ENCODE measurements at regions not wholly inside any gene's neighbourhood (a gene's known extent, or its start where the extent isn't known, plus 50 kb on each side); places are given as distances from the start of the nearest gene placed in this dataset.

DNA sequence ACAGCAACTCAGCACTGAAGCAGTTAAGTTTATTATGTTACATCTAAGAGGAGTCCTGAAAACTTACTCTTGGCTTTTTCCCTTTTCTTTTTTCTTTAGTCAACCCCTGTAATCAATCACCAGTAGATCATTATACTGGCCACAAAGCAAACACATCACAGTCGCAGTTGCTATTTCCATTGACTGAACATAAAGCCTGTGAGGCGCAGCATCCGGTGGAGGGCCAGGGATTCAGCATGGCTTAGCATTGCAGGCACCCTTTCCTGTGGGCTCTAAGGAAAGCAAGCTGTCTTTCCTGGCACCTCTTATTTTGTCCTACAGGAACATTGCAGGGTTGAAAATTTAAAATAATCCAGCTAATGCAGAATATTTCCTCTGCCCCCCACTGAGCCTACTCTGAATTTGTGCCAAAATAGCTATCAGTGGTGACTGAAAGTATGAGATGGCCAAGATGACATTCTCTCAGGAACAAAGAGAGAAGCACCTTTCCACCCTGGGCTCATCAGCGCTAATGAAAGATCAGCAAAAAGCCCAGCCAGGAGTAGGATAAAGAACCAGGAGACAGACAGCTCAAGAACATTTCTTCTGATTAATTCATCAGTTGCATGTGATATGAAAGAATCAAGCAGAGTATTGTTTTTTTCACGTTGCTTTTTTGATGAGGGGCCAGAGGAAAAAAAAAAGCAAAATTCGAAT is 85.3 kb upstream of the SULT1C3 start:
- TF ChIP-seq POLR2A (IDR thresholded peaks at IDR 0.05): no peak
- TF ChIP-seq, protein P1, sequence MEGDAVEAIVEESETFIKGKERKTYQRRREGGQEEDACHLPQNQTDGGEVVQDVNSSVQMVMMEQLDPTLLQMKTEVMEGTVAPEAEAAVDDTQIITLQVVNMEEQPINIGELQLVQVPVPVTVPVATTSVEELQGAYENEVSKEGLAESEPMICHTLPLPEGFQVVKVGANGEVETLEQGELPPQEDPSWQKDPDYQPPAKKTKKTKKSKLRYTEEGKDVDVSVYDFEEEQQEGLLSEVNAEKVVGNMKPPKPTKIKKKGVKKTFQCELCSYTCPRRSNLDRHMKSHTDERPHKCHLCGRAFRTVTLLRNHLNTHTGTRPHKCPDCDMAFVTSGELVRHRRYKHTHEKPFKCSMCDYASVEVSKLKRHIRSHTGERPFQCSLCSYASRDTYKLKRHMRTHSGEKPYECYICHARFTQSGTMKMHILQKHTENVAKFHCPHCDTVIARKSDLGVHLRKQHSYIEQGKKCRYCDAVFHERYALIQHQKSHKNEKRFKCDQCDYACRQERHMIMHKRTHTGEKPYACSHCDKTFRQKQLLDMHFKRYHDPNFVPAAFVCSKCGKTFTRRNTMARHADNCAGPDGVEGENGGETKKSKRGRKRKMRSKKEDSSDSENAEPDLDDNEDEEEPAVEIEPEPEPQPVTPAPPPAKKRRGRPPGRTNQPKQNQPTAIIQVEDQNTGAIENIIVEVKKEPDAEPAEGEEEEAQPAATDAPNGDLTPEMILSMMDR (IDR thresholded peaks at IDR 0.05): no peak

Data from uterus (tissue), 2 donors.